Chondrocyte (in vitro differentiated cells): ENCODE measurements at regions not wholly inside any gene's neighbourhood (a gene's known extent, or its start where the extent isn't known, plus 50 kb on each side); places are given as distances from the start of the nearest gene placed in this dataset.
"Not testable (repeated sequence)": the region's sequence is repeated elsewhere in the genome, so short reads cannot be mapped to it uniquely, and the experiment has no call there.

ENCODE experiments used
- DNase-seq: peaks from one replicate; pipeline ENCODE4 v3.0.0; 2021; ENCODE audit warnings: mixed read lengths, low spot score
- H3K27ac Mint-ChIP-seq: one replicate; pipeline ENCODE4 v1.8.0; 2021; ENCODE audit warnings: mild to moderate bottlenecking, moderate library complexity, mixed read lengths; ENCODE audit not compliant: unreplicated experiment
- H3K27me3 Mint-ChIP-seq: 2 replicates; pipeline ENCODE4 v1.8.0; 2021; ENCODE audit warnings: low read depth, mixed read lengths
- H3K36me3 Mint-ChIP-seq: 2 replicates; pipeline ENCODE4 v1.8.0; 2021; ENCODE audit warnings: low read depth, mixed read lengths
- H3K4me1 Mint-ChIP-seq: 2 replicates; pipeline ENCODE4 v1.8.0; 2021; ENCODE audit warnings: low read depth, mild to moderate bottlenecking, mixed read lengths
- H3K4me3 Mint-ChIP-seq: one replicate; pipeline ENCODE4 v1.8.0; 2021; ENCODE audit warnings: mild to moderate bottlenecking, moderate library complexity, mixed read lengths; ENCODE audit not compliant: unreplicated experiment
- H3K9me3 Mint-ChIP-seq: 2 replicates; pipeline ENCODE4 v1.8.0; 2021; ENCODE audit warnings: low read depth, mixed read lengths
- TF ChIP-seq, protein P1 (sequence below): fragments of 200-600 bp; sonication (generic); IDR thresholded peaks from 2 replicates; pipeline ENCODE4 v1.5.0; 2021; ENCODE audit warnings: antibody characterized with exemption, mild to moderate bottlenecking, moderate library complexity

- Mint-ChIP-seq H3K27ac (no peak overlapping the region), H3K4me1 (peaks cover 14% of the 10 kb centered on the region), H3K27me3 (no peaks in the 10 kb centered on the region), H3K36me3 (no peaks in the 10 kb centered on the region), H3K4me3 (no peak overlapping the region), H3K9me3 (no peaks in the 10 kb centered on the region)
- TF ChIP-seq, protein P1, sequence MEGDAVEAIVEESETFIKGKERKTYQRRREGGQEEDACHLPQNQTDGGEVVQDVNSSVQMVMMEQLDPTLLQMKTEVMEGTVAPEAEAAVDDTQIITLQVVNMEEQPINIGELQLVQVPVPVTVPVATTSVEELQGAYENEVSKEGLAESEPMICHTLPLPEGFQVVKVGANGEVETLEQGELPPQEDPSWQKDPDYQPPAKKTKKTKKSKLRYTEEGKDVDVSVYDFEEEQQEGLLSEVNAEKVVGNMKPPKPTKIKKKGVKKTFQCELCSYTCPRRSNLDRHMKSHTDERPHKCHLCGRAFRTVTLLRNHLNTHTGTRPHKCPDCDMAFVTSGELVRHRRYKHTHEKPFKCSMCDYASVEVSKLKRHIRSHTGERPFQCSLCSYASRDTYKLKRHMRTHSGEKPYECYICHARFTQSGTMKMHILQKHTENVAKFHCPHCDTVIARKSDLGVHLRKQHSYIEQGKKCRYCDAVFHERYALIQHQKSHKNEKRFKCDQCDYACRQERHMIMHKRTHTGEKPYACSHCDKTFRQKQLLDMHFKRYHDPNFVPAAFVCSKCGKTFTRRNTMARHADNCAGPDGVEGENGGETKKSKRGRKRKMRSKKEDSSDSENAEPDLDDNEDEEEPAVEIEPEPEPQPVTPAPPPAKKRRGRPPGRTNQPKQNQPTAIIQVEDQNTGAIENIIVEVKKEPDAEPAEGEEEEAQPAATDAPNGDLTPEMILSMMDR, result no peak
- DNase-seq, result no peak
These were observed 944.5 kb downstream of the KCNT2 start for GRCh38 chr1:195663549-195664280.

GRCh38 chr1:195656780-195657179 is 951.5 kb downstream of the KCNT2 start:
- DNase-seq, result no peak
- TF ChIP-seq, protein P1, result no peak
- Mint-ChIP-seq H3K9me3 (peaks cover 3% of the 10 kb centered on the region), H3K4me1 (no peaks in the 10 kb centered on the region), H3K27ac (no peak overlapping the region), H3K36me3 (no peaks in the 10 kb centered on the region), H3K27me3 (no peaks in the 10 kb centered on the region), H3K4me3 (no peak overlapping the region)

- H3K4me1 Mint-ChIP-seq, H3K27me3 Mint-ChIP-seq, DNase-seq, H3K4me3 Mint-ChIP-seq, H3K36me3 Mint-ChIP-seq, H3K27ac Mint-ChIP-seq: not testable (repeated sequence)
- H3K9me3 Mint-ChIP-seq, result peaks cover 29% of the 10 kb centered on the region
These were observed 959.4 kb downstream of the KCNT2 start for GRCh38 chr1:195648875-195649274.

DNA sequence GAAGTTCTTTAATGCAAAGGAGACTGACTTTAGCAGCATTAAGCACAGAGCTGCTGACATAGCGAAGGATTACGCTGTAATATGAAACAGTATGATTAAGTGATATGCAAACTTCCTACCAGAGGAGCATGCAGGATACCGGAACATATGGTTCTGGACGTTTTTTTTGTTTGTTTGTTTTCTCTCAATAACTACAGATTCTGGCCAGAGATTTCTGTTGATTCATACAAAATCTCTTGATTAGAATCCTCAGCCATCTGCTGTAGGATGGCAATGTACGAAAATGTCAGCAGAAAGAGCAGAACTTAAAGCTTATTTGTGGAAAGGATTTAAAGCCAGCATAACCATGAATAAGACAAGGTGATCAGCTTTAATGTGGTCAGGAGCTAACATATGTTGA is 970.7 kb downstream of the KCNT2 start:
- Mint-ChIP-seq H3K36me3 (no peaks in the 10 kb centered on the region), H3K27ac (no peak overlapping the region), H3K27me3 (no peaks in the 10 kb centered on the region), H3K9me3 (no peaks in the 10 kb centered on the region), H3K4me1 (no peaks in the 10 kb centered on the region), H3K4me3 (no peak overlapping the region)
- DNase-seq, result no peak
- TF ChIP-seq, protein P1, result no peak

GRCh38 chr1:195618287-195618686 is 990.0 kb downstream of the KCNT2 start:
- DNase-seq, result no peak
- Mint-ChIP-seq H3K9me3 (no peaks in the 10 kb centered on the region), H3K4me3 (no peak overlapping the region), H3K4me1 (no peaks in the 10 kb centered on the region), H3K27ac (no peak overlapping the region), H3K36me3 (no peaks in the 10 kb centered on the region), H3K27me3 (no peaks in the 10 kb centered on the region)
- TF ChIP-seq, protein P1, result no peak

GRCh38 chr1:195617106-195617505 is 991.1 kb downstream of the KCNT2 start:
- DNase-seq, result no peak
- Mint-ChIP-seq H3K4me3 (no peak overlapping the region), H3K27me3 (no peaks in the 10 kb centered on the region)

More at GRCh38 chr1:195617106-195617505, 991.1 kb downstream of the KCNT2 start:
- no peaks in the 10 kb centered on the region for H3K4me1 Mint-ChIP-seq
- TF ChIP-seq, protein P1, result no peak
- H3K27ac Mint-ChIP-seq, result no peak overlapping the region
- H3K36me3 Mint-ChIP-seq, result no peaks in the 10 kb centered on the region
- no peaks in the 10 kb centered on the region for H3K9me3 Mint-ChIP-seq
